HG03442 (cell line): ENCODE measurements at regions not wholly inside any gene's neighbourhood (a gene's known extent, or its start where the extent isn't known, plus 50 kb on each side); places are given as distances from the start of the nearest gene placed in this dataset.

ENCODE experiments used
- ATAC-seq: cut with Tn5 transposase; IDR thresholded peaks from one replicate; pipeline ENCODE4 v1.9.1; 2021; ENCODE audit warnings: mild to moderate bottlenecking, moderate library complexity; ENCODE audit not compliant: unreplicated experiment

- ATAC-seq = no peak
These were observed 77.1 kb upstream of the BCL6 start for GRCh38 chr3:187822402-187822801.

- no peak for ATAC-seq
These were observed 78.5 kb upstream of the BCL6 start for GRCh38 chr3:187823746-187824145.

GRCh38 chr3:187827723-187828122 is 82.5 kb upstream of the BCL6 start:
- no peak for ATAC-seq

GRCh38 chr3:187828579-187829452 is 83.5 kb upstream of the BCL6 start:
- peak; percentile 69 for ATAC-seq

GRCh38 chr3:187830181-187830580 is 84.9 kb upstream of the BCL6 start:
- no peak for ATAC-seq

- ATAC-seq = no peak
These were observed 86.1 kb upstream of the BCL6 start for GRCh38 chr3:187831125-187832051.

GRCh38 chr3:187832202-187832601 is 86.9 kb upstream of the BCL6 start:
- ATAC-seq = no peak

GRCh38 chr3:187833375-187833774 is 88.1 kb upstream of the BCL6 start:
- ATAC-seq = no peak

- ATAC-seq = no peak
These were observed 88.7 kb upstream of the BCL6 start for GRCh38 chr3:187833799-187834578.

- no peak for ATAC-seq
These were observed 91.8 kb upstream of the BCL6 start for GRCh38 chr3:187836823-187837770.

- no peak for ATAC-seq
These were observed 92.8 kb upstream of the BCL6 start for GRCh38 chr3:187838016-187838540.

GRCh38 chr3:187839422-187839821 is 94.2 kb upstream of the BCL6 start:
- no peak for ATAC-seq

GRCh38 chr3:187840856-187841255 is 95.6 kb upstream of the BCL6 start:
- no peak for ATAC-seq

GRCh38 chr3:187841560-187841959 is 96.3 kb upstream of the BCL6 start:
- no peak for ATAC-seq

- ATAC-seq = no peak
These were observed 98.4 kb upstream of the BCL6 start for GRCh38 chr3:187843654-187844053.

GRCh38 chr3:187844708-187845107 is 99.4 kb upstream of the BCL6 start:
- no peak for ATAC-seq

GRCh38 chr3:187845826-187846225 is 100.6 kb upstream of the BCL6 start:
- no peak for ATAC-seq

GRCh38 chr3:187848401-187848800 is 103.1 kb upstream of the BCL6 start:
- ATAC-seq = no peak

- ATAC-seq = no peak
These were observed 103.9 kb upstream of the BCL6 start for GRCh38 chr3:187849016-187849654.
